ENCODE measurements at regions not wholly inside any gene's neighbourhood (a gene's known extent, or its start where the extent isn't known, plus 50 kb on each side); places are given as distances from the start of the nearest gene placed in this dataset.
"Not testable (repeated sequence)": the region's sequence is repeated elsewhere in the genome, so short reads cannot be mapped to it uniquely, and the experiment has no call there.

DNA sequence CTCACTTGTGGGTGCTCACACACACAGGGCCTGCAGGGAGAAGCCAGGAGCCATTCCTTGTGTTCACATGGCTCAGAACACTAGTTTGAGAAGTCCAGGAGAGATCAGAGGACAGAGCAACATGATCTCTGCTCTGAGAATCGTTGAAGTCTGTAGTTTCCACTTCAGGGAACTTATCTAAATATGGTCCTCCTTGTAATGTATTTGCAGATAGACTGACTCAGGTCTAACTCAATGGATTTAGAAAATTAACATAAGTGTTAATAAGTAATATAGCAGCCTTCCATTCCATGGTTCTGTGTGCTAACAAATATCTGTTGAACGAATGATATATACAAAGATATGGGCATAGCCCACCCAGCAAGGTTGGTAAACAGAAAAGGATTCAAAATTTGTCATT is 119.8 kb upstream of the STARD13 start:
- no peak for DNase-seq (ENCODE audit: low read depth)
- TF ChIP-seq CTCF (conservative IDR thresholded peaks at IDR 0.05; ENCODE audit: control insufficient read depth, insufficient read depth, low read depth, low read length) = no peak
- H3K4me3 ChIP-seq (ENCODE audit: control insufficient read depth, low read depth, low read length) = no peak overlapping the region

DNA sequence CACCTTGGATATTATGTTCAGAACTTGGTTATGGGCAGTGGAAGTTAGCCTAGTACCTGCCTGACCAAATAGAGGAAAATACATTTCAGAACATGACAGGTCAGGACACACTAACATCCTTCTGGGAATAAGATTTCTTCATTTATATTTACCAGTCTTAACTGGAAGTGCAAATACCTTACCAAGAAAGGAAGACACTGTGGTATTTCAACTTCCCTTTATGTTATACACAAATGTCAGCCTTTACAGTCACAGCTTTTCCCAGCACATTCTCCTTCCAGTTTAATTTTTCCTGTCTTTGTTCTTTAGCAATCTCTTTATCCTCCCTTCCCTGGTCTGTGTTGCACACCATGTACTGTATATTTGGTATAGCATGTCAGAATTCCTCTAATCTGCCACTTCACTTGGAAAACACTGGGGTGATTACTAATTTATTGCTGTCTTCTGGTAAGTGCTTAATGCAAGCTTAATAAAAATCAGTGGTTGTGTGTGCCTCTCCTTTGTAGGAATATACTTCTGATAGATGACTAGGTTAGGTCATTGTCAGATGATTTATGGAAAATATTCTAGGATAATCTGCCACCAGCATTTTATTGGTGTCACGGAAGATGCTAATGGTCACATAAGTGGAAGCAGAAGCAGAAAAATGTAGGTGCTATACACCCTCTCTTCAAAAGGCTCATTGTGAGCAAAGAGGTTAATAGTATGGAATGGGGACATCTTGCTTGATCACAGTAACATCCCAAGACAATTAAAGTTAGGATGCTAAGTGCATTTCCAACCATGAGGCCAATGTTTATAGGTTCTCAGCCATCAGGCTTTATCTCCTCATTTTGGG is 124.3 kb upstream of the STARD13 start:
- H3K4me3 ChIP-seq (ENCODE audit: control insufficient read depth, low read depth, low read length) = no peak overlapping the region
- no peak for TF ChIP-seq CTCF (conservative IDR thresholded peaks at IDR 0.05; ENCODE audit: control insufficient read depth, insufficient read depth, low read depth, low read length)
- no peak for DNase-seq (ENCODE audit: low read depth)

DNA sequence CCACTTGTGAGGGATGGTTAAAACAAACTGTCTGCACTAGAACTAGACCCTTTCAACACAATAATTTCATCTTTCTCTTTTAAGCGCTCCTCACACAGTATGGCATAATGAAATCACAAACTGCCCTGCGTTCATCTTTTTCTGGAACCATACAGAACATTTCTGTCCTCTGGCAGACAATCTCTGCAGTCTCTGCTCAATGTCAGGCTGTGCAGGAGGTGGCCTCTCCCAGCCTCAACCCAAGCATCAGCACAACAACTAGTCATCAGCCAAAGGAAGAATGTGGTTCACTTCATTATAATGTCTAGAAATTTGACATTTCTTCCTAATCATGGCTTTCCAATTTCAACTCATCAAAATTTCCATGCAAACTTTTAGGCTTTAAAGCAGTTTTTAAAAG is 125.1 kb upstream of the STARD13 start:
- no peak for TF ChIP-seq CTCF (conservative IDR thresholded peaks at IDR 0.05; ENCODE audit: control insufficient read depth, insufficient read depth, low read depth, low read length)
- H3K4me3 ChIP-seq (ENCODE audit: control insufficient read depth, low read depth, low read length) = no peak overlapping the region

GRCh38 chr13:33411312-33411711 is 125.8 kb upstream of the STARD13 start:
- no peak overlapping the region for H3K4me3 ChIP-seq (ENCODE audit: control insufficient read depth, low read depth, low read length)
- no peak for DNase-seq (ENCODE audit: low read depth)
- TF ChIP-seq CTCF (conservative IDR thresholded peaks at IDR 0.05; ENCODE audit: control insufficient read depth, insufficient read depth, low read depth, low read length) = no peak

More for the DNA sequence above, 125.1 kb upstream of the STARD13 start:
- no peak for DNase-seq (ENCODE audit: low read depth)

- no peak overlapping the region for H3K4me3 ChIP-seq (ENCODE audit: control insufficient read depth, low read depth, low read length)
- TF ChIP-seq CTCF (conservative IDR thresholded peaks at IDR 0.05; ENCODE audit: control insufficient read depth, insufficient read depth, low read depth, low read length) = no peak
- no peak for DNase-seq (ENCODE audit: low read depth)
Observed at GRCh38 chr13:33415822-33416221, 130.3 kb upstream of the STARD13 start.

DNA sequence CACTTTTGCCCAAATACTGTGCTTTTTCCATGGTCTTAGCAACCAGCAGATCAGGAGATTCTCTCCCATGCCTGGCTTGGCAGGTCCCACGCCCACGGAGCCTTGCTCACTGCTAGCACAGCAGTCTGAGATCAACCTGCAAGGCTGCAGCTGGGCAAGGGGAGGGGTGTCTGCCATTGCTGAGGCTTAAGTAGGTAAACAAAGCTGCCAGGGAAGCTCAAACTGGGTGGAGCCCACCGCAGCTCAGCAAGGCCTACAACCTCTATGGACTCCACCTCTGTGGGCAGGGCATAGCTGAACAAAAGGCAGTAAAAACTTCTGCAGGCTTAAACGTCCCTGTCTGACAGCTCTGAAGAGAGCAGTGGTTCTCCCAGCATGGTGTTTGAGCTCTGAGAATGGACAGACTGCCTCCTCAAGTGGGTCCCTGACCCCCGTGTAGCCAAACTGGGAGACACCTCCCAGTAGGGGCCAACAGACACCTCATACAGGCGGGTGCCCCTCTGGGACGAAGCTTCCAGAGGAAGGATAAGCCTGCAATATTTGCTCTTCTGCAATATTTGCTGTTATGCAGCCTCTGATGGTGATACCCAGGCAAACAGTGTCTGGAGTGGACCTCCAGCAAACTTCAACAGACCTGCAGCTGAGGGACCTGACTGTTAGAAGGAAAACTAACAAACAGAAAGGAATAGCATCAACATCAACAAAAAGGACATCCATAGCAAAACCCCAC is 132.8 kb upstream of the STARD13 start:
- H3K4me3 ChIP-seq (ENCODE audit: control insufficient read depth, low read depth, low read length); DNase-seq (ENCODE audit: low read depth): not testable (repeated sequence)

GRCh38 chr13:33420117-33420516 is 134.6 kb upstream of the STARD13 start:
- H3K4me3 ChIP-seq (ENCODE audit: control insufficient read depth, low read depth, low read length); DNase-seq (ENCODE audit: low read depth): not testable (repeated sequence)
